ENCODE measurements at regions not wholly inside any gene's neighbourhood (a gene's known extent, or its start where the extent isn't known, plus 50 kb on each side); places are given as distances from the start of the nearest gene placed in this dataset.

DNA sequence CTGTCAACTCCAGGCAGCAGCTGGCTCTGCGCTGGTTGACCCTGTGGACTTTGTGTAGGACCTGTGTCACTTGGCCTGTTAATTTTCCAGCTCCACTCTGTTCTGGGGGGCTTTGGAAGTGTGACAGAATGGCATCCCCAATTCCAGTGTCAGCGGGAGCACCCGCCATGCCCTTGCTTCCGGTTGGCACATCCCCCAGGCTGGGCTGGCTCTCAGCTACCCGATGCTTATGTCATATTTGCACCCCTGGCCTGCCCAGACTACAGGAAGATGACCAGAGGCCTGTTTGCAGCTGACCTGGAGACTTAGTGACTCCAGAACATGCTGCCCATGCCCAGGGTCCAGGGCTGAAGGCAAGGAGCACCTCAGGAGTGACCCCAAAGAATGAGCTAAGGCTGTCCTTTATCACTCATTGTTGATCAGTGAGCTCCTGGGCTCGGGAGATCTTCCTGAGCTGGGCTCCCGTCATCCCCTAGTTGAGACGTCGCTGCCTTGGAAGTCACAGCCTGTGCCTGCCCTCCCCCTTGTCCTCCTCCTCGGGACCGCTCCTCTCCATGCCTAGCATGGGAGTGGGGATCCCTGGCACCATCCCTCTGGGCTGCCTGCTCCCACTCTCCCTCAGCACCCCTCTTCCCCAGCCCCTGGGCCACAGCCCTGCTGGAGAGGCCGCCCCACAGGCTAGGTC lies 163.4 kb upstream of the RTL1 start:
- ATAC-seq (no peak), DNase-seq (no peak)

DNA sequence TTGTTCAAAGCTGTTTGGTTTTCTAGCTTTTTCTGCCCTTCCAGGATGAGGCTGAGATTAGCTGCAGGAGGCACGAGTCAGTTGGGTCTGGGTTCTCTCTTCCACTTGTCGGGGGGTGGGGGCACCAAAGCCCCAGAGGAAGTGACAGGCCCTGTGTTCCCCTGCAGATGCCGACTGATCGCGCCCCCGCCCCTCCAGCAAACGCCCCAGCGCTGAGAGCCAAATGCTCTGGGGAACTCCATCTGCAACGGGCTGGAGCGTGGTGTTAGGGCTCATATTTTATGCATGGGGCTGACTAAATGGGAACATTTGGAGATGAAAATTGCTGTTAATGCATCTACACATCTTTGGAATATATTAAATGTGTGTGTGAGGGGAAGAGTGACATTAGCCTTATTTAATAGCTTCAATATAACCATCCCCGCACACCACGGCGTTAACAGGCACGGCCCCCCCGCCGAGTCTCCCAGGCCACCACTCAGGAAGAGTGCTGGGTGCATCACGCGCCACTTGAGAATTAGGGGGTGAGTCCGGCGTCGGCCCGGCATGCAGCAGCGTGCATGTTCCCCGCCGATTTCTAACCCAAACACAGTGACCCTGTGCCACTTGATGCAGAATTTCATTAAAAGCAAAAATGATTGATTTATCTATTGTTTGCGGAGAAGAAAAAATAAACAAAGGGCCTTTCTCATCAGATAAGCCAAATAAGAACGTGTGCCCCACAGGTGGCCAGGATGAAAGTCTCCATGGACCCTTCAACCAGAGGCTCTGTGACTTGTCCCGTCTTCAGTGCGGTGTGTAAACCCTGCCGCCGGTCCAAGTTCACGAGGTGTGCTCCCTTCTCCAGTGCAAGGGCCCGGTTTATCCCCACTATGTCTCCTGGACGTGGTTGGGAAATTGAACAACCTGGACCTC lies 165.0 kb upstream of the RTL1 start:
- DNase-seq (no peak), ATAC-seq (no peak)

DNA sequence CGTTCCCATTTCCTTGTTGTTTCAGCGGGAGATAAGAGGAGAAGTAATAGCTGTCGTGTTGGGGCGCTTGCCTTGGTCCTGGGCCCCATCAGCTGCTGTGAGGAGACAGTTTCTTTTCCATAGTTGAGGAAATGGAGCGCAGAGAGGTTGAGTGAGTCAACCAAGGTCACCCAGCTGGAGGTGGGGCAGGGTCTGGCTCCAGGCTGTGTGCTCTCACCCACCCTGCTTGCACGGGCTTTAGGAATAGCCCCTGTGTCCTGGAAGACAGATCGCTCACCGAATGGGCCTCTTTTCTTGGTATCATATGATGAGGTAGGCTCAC lies 165.7 kb upstream of the RTL1 start:
- DNase-seq (no peak), ATAC-seq (no peak)

DNA sequence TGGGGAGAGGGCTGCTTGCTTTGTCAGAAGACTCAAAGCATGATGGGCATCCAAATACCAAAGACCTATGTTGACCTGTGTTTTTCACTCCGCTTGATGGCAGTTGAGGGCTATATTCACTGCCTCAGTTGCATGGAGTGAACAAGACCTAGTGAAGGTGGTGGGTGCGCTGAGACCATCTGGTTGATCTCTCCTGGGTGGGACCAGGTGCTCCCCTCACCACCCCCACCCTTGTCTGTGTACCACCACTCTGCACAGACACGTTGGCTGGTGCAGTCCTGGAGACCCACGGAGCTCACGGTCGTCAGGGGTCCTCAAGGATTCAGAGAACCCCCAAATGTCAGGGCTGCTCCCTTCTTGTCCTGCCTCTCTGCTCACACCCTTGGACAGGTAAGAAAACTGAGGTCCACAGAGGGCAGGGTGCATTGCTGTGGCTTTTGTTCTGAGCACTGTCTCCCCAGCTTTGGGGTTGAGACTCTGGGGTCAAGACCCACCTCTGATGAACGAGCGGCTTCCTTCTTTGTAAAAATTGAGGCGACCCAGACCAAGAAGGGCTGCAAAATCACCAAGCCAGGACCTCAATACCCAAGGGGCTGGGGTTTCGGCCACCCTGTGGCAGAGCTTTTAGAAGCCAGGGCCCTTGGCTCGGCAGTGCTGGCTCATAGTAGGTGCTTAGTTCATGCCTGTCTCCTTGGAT lies 166.3 kb upstream of the RTL1 start:
- no peak for ATAC-seq
- DNase-seq: no peak

DNA sequence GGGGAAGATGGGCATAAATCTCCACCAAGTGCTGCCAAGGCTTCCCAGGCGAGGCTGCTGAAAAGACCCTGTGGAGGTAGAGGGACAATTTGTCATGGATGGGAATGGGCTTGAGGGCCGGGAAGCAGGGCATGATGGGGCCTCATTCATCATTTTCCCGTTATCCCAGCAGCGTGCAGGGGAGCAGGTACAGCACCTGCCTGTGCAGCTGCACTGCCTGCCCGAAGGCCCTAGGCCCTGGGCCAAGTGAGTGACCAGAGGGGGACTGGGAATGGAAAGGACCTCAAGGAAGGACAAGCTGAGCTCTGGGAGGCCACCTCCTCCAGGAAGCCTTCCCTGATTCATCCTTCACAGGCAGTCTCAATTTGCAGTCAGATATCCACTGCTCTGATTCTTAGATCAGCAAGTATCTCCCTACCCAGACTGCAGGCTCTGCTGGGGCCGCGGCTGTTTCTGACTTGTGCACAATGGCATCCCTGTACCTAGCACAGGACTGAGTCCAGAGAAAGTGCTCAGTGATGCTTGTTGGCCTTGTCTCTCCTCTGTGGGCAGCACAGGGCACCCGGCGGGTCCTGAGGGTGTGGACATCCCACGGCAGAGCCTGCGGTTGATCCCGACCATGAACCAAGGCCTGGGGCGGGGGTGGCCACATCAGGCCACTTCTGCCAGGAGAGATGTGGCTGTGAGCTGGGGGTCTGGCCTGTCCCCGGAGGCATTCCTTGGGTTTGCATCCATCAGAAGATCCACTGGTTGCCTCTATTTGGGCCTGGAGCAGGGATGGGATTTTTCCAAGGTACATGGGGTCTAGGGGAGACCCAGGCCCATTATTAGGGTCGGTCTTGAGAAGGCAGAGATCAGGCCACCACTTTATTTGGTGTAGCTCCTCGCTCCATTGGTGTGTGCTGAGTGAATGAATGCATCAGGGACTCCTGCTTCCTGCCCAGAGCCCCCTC lies 167.3 kb upstream of the RTL1 start:
- ATAC-seq (no peak), DNase-seq (no peak)

DNA sequence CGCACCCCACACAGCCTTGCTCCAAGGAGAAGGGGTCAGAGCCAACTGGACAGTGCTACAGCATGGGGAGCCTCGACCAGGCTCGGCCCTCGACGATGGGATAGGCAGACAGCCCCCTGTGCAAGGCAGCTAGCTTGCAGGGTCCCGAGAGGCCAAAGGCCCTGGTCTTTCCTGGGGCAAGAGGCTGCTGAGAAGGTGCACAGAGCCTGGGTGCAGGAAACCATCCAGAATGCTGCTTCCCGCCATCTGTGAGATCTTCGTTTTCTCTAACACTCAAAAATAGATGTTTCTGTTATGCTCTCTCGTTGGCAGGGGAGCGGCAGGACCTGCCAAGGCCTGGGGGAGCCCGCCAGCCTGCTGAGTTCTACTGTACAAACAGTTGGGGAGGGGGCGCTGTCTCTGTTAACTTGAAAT lies 168.0 kb upstream of the RTL1 start:
- DNase-seq: no peak

DNA sequence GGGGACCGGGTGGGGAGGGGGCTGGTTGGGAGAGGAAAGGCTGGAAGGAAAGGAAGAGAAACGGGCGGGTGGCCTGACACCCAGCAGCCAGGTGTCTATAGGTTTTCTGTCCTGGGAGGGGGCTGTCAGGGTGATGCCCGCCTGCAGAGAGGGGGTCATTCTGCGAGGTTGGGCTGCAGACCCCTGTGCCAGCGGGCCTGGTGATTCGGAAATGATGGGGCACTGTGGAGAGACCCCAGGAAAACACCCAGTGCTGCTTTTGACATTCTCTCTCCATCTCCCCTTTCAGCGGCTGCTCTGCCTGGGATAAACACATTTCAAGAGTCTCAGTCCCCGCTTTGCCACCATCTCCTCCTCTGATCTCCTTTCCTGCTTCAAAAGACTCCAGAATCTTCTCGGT lies 168.5 kb upstream of the RTL1 start:
- no peak for ATAC-seq
- no peak for DNase-seq

More for the DNA sequence above, 168.0 kb upstream of the RTL1 start:
- ATAC-seq: no peak

DNA sequence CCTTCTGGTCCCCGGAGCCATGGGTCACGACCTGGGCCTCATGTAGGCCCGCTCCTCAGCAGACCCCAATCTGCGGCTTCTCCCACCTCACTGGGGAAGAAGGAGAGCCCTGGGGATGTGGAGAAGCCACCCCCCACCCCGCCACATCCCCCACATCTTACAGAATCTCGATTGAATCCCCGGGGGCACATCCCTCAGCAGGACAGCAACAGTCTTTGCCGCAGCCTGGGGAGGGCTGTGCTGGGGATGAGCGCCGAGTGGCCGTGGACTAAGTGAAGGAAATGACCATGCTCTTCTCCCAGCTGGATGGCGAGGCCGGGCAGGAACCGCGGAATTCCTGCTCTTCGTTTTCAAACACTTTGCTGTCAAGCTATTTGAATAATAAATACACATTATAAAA lies 169.0 kb upstream of the RTL1 start:
- DNase-seq: no peak
- no peak for ATAC-seq

DNA sequence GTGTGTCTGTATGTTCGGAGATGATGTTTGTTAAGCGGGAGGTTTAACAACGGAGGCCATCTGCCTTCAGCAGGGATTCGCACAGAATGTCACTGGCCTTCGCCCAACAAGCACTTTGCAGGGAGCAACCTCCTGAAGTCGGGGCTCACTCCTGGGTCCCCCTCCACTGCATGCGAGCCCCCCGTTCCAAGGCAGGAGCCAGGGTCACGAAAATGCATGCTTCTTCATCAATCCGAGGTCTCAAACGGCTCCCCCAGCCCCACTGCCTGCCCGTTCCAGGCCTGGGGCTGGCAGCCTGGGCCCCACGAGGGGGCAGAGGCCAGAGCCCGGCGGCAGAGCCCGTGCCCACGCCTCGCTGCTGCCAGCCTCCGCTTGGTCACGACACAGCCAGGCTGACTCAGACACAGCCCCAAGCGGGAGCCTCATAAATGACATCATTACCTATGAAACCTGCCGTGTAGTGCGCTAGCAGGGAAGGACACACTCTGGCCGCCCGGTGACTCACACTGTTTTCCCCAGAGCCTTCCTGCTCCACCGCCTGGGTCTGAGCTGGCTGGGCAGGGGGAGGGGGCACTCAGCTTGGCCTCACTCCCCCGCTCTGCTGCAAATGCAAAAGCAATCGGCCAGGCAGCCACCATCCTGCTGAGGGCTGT lies 169.5 kb upstream of the RTL1 start:
- DNase-seq (peak; percentile 13), ATAC-seq (peak; percentile 74)

DNA sequence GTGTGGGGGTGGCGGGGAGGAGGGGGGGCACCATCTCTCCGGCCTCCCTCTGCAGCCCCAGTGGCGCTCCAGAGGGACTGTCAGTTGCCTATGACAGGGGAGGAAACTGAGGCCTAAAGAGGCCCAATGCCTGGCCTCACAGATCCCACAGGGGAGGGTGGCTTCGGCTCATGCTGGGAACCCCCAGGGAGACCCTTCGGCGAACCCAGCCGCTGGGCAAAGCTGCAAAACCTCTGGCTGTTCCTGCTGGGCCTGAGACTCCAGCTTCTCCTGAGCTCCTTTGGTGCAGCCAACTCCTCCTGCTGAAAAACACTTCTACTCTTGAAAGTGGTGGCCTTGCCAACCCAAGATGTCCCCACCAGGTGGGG lies 170.1 kb upstream of the RTL1 start:
- ATAC-seq: no peak
- DNase-seq: no peak

DNA sequence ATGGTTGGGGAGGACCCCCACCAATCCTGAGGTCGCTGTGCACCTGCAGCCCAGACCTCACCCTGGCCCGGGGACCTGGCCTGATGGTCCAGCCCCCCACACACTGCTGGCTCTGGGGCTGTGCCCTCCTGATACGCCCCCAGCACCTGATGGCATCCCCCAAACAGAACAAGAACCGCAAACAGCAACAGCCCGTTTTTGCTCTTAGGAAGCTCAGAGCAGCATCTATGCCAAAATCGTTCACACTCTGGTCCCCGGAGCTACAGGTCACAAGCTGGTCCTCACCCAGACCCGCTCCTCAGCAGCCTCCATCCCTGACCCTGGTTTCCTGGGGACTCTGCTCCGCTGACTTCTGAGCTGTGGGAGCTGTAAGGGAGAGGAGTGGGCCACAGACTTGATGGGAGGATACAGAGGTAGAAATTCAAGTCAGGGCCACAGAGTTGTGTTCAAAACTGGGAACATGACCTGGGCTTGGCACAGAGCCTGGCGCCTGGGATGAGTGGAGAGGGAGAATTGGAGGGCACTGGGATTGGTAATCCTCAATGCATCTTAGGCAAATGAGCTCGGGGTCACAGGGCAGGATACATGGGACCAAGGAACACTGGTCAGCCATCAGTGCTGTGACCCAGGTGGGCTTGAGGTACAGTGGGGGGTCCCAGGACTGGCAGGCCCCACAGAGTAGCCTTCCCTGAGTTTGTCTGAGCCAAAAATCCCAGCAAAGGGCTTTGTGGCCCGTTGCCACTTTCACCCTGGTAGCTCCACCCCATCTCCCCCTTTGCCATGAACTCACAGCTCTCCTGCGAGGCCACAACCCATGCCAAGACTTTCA lies 170.9 kb upstream of the RTL1 start:
- no peak for ATAC-seq
- DNase-seq: no peak

DNA sequence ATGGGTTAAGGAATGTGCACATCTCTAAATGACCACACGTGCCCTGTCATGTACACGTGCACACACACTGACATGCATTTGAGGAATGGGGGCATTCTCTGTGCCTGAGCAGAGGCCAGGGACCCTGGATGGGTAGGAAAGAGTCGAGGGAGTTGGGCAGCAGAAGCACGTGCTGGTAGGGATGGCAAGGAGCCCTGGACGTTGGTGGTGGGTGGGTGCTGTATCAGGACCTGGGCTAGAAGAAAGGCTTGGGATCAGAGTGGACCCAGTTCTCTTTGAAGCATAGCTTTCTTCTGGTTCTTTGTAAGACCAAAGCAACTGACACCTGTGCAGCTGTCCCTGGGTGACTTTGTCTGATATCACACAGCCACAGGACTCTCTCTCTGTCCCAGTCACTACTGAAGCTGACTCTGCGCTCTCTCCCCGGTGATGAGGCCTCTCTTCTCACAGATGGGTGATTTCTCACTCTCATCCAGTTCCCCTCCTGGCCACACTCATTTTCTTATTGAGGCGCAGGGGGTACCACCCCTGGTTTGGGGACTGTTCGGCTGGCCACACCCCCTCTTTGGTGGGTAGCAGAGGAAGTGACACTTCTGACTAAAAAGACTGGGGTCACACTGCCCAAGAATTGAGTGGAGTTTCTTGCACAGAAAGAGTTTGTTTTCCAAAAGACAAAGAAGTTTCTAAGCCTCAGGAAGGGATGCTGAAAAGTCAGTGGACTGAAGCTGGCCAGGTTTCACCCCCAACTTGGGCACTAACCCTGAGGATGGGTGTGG lies 171.7 kb upstream of the RTL1 start:
- ATAC-seq: no peak
- DNase-seq: no peak

DNA sequence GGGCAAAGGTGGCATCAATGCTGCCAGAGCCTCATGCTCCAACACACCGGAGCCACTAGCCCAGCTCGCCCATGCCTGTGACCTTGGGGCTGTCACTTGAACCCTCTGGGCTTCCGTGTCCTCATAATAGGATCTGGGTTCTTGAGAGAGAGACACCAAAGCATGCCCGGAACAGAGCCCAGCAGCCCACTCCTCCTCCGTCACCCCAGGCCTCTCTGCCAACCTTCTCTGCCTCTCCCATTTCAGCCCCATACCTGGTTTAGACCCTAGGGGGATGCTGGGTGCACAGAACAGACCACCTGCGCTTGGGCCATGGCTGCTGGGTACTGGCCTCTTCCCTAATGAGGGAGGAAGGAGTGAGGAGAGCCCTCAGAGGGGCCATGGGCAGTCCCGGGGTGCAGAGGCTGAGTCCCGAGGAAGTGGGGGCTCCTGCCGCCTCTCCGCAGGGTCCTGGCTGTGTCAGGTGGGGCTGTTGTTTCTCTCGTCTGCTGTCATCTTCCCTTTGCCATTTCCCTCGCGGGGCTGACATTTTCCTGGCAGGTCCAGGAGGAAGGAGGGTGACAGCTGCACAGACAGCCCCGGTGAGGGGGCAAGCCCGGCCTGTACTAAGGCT lies 172.4 kb upstream of the RTL1 start:
- no peak for DNase-seq
- no peak for ATAC-seq

DNA sequence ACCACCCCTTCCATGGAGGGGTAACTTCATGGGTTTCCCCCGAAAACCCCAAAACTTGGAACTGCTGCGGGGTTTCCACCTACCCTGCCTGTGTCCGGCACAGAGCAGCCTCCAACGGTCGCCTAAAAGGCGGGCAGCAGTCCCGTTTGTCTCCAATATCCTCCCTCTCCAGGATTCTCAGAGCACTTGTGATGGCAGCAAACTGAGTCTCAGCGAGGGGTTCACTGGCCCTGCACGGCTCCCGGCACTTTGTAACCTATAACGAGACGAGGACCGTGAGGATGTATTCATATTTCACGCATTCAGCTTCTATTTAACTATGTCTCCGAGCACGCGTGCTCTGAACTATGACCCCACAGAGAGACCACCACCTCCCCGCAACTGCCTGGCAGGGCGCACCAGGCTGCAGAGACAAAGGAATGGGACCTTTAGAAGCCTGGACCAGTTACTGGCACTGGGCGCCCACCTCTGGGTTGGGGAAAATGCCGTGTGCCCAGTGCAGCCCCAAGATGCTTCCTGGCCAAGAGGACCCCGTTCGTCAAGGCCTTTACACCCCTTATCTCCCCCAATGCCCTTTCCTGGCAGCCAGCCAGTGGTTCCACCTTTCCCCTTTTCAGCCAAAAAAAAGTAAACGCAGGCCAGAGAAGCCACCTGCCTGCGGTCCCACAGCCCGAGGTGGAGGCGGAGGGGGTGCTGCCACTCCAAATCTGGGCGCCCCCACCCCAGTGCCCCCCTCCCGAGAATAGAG lies 173.1 kb upstream of the RTL1 start:
- DNase-seq: no peak

DNA sequence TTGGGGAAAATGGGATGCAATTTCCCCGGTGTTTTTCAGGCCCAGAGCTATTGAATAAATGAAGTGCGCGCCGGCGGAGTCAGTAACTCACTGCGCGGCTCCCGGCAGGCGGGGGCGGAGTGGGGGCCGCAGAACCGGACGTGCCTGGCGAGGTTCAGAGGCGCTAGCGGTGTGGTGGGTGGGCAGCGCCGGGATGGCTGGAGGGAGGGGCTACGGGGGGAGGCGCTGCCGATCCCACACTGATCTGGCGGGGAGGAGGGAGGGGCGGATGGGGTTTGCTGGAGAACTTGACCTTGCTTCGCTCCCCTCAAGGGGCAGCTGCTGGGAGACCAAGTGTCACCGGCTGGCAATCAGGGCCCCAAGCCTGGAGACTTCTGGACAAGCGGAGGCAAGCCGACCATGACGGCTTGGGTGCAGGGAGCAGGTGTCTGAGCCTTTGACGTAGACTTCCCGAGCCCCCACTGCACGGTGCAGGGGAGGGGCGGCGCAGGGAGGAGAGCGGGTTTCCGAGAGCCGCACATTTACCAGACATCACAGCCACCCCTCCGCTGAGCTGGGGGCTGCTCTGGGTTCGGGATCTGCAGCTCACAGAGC lies 174.1 kb upstream of the RTL1 start:
- ATAC-seq (no peak), DNase-seq (peak; percentile 9)

More for the DNA sequence above, 173.1 kb upstream of the RTL1 start:
- no peak for ATAC-seq

DNA sequence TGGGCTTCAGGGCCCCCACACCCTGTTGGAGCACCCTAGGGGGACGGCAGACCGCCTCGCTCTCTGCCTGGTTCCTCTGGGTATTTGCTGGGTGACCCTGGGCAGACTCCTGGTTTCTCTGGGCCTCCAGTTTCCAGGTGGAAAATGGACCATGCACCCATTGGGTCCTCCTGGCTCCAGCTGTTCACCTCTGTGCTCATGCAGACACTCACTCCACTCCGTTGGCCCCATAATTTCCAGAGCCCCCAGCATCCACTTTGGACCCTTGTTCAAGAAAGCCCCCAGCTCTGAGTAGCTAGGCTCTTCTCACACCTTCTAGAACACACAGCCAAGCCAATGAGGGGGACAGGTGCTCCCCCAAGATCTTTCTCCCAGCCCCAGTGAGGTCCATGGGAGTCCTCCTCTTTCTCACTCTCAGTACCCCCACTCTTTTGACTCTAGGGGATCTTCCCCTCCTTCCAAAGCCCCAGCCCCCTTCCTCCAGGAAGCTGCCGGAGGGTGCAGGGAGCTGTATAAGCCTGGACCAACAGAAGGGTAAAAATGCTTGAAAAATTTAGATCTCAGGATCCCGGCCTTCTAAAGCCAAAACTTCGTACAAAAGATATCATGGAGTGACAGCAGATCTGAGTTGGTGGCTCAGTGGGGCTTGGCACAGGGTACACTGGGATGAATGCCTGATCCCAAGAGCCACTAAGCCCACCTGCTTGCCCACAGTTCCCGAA lies 174.8 kb upstream of the RTL1 start:
- ATAC-seq (no peak), DNase-seq (no peak)

DNA sequence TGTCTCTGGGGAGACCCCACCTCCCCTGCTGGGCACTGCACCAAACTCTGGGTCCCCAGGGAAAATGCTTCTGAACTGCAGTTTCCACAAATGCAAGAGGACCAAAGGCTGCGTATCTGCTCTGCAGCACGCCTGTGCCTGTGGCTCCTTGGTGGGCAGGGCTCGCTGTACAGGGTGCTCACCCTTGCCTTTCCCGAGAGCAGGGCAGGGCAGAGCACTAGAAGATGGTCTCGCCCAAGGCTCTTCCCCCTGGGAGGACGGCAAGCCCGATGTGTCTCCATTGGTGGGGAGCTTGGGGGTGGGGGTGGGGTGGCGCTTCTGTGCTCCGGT lies 175.3 kb upstream of the RTL1 start:
- ATAC-seq (no peak), DNase-seq (no peak)
